NCI-H128 (cell line): ENCODE measurements at regions not wholly inside any gene's neighbourhood (a gene's known extent, or its start where the extent isn't known, plus 50 kb on each side); places are given as distances from the start of the nearest gene placed in this dataset.

Source experiments
- DNase-seq: peaks from one replicate; lab custom pipeline; 2025; ENCODE audit not compliant: unreplicated experiment; lab: John Stamatoyannopoulos, UW

DNA sequence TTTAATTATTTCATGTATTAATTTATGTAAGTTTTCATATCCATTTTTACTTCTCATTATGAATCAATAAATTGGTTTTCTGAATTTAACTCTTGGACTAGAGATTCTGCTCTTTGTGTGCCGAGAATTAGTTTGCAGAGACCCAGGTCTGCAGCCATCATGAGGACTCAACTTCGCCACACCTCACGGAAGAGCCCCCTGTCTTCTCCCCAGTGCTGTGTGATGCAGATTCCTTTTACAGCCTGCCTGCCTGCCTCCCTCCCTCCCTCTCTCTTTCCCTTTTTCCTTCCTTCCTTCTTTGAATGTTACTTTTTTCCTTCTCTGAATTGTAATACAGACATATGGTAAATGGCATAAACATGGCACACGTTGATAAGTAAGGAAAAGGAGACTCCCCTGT, 947.7 kb downstream of the TBC1D22A start:
- DNase-seq = no peak

GRCh38 chr22:47705350-47705749, 942.9 kb downstream of the TBC1D22A start:
- no peak for DNase-seq

DNA sequence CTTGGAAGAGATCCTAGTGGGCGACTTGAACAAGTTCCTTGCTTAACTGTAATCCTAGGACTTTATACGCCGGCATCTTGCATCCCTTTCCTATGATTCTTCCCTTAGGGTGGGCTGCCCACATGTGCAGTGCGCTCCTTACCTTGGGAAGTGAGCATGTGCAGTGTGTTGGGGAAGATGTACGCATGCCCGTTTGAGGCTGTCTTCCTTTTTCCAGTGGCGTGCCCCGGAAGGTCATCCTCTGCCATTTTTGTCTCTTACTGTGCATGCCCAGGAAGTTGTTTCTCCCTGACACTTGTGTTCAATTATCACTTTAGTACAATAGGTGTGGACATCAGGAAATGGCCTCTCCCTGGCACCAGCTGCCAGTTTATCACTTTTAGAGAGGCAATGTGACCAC, 936.5 kb downstream of the TBC1D22A start:
- no peak for DNase-seq

GRCh38 chr22:47697861-47698260, 935.4 kb downstream of the TBC1D22A start:
- DNase-seq = no peak

DNA sequence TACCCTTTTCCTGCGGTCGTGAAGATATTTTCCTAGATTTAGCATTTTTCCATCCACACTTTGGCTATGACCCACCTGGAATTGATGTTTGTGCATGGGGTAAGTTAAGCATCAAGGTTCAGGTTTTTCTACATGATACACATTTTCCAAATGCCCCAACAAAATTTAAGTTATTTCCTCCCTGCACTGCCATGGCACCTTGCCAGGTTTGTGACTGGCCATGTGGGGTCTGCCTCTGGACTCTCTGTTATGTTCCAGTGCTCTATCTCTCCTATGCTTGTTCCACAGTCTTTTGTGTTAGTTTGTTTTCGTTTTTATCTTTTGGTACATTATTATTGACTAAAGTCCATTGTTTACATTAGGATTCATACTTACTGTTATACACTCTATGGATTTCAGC, 934.3 kb downstream of the TBC1D22A start:
- no peak for DNase-seq

DNA sequence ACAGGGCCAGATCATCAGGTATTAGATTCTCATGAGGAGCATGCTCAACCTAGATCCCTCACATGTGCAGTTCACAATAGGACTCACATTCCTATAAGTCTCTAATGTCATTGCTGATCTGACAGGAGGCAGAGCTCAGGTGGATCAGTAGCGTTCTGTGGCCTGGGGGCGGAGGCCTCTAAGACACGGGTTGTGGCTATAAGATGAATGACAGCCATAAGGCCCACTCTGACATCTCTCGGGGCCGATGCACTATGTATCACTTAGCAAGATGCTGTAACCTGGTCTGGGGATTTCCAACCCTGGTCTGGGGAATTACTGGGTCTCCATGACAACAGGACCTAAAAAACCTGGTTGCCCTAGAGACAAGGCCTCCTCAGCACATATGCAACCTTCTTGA, 932.7 kb downstream of the TBC1D22A start:
- no peak for DNase-seq

- no peak for DNase-seq
Observed at GRCh38 chr22:47694536-47695130, 932.2 kb downstream of the TBC1D22A start.

- no peak for DNase-seq
Observed at GRCh38 chr22:47693606-47694005, 931.2 kb downstream of the TBC1D22A start.

GRCh38 chr22:47692811-47693210, 930.4 kb downstream of the TBC1D22A start:
- no peak for DNase-seq

GRCh38 chr22:47691152-47691895, 928.9 kb downstream of the TBC1D22A start:
- DNase-seq = no peak

GRCh38 chr22:47690586-47690985, 928.1 kb downstream of the TBC1D22A start:
- DNase-seq = no peak

DNA sequence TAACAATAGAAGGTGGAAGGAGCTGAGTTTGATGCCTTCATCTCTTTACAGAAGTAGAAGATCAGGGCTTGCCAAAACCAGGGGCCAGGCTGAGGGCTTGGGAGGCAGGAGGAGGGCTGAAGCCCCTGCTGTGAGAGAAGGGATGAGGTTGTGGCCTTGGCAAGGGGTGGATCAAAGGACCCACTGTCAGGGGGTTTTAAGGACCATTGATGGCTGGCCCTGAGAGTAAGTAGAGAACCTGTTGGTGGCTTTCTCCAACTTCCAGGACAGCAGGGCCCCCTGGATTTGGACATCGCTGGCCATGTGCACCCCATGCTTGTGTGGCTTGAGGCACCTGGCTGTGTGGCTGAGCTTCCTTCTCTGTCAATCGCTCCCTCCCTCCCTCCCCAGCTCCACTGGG, 927.7 kb downstream of the TBC1D22A start:
- no peak for DNase-seq

- no peak for DNase-seq
Observed at GRCh38 chr22:47687776-47688175, 925.3 kb downstream of the TBC1D22A start.

DNA sequence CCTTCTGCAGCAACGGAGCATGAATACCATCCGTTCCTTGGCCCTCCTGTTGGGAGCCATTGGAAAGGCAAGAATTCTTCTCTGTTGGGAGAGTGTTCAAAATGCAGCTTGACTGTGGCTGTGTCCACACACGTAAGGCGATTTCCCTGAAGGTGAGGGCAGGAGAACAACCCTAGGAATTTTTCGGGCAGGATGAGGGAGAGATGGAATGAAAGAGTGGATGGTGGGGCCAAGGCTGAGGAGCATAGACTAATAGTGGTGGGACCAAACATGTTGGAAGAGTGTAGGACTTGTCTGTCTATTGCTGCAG, 924.9 kb downstream of the TBC1D22A start:
- DNase-seq = no peak

DNA sequence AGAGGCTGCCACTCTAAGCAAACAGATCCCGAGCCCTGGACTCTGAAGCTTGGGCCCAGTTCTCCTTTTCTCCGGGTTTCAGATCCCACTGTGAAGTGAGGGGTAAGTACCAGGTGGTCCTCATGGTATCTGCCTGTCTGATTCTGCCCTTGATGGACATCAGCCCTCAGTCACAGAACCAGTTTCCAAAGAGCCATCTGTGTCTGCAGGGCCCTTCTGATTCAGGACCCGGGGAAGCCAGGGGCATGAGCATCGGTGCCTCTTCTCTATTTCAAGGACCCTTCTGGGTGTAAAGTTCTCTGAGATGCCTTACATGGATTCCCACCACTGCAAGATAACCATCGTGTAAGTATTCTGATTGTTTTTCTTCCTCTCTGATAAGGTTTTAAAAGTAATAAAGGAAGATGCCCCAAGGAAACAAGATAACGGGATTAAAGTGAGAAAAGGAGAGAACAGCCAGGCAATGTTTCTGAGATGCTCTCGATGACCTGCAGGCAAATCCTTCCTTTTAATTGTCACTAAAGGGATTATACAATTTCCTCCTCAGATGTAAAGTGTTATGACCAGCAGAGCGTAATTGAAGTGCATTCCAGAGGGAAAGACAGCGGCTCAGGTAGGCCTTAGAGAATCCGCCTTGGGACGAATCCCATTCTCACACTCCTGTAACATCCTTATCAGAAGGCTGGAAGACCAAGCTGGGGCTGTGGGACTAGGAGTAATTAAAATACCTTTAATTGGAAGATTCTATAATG, 924.3 kb downstream of the TBC1D22A start:
- DNase-seq = no peak

GRCh38 chr22:47681411-47682165, 919.1 kb downstream of the TBC1D22A start:
- DNase-seq = no peak

DNA sequence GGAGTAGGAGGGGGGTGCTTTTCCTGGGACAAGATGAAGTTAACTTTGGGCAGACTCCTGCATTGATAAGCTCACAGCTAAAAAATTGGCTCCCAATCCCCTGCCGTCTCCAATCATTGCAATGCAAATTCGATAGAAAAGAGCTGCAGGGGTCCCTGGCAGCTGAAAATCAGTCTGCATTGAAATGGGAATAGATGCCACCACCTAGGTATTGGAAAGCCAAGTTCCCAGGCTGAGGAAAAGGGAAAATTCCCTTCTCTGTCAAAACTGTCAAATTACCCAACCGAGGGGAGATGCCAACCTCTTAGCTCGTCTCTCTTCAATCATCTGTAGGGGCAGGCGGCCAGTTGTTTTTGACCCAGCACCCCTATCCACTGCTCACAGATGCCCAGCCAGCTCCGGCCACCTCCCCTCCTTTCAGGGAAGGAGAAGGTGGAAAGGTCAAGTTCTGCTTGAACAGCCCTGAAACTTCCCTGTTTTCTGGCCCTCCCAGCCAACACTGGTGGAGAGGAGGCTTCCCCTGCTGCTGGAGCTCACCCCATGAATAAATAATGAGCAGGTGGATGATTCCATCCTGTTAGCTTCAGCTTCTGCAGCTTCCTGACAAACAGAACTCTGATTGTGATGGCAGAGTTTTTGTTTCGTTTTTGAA, 916.3 kb downstream of the TBC1D22A start:
- no peak for DNase-seq

GRCh38 chr22:47678048-47678447, 915.6 kb downstream of the TBC1D22A start:
- DNase-seq = no peak

GRCh38 chr22:47676685-47677084, 914.2 kb downstream of the TBC1D22A start:
- no peak for DNase-seq

- no peak for DNase-seq
Observed at GRCh38 chr22:47674600-47674999, 912.1 kb downstream of the TBC1D22A start.

GRCh38 chr22:47673557-47673956, 911.1 kb downstream of the TBC1D22A start:
- DNase-seq = no peak
